GM13977 (cell line): ENCODE measurements at regions not wholly inside any gene's neighbourhood (a gene's known extent, or its start where the extent isn't known, plus 50 kb on each side); places are given as distances from the start of the nearest gene placed in this dataset.

ENCODE experiments used
- DNase-seq: peaks from one replicate; pipeline ENCODE4 v3.0.0; 2012; ENCODE audit warnings: low spot score
- CTCF ChIP-seq: IDR thresholded peaks from 2 replicates; pipeline ENCODE4 v1.5.1; 2012; ENCODE audit warnings: mild to moderate bottlenecking, control low read depth; ENCODE audit not compliant: insufficient read depth; ENCODE audit errors: extremely low read depth, missing control alignments
- in situ Hi-C: fragments of 300-500 bp; cut with MboI; formaldehyde crosslinking; loops from one replicate; pipeline ENCODE4 v1.12.0; 2022; ENCODE audit warnings: low sequenced_read_pairs, low pct_unique_long_range_greater_than_20kb, mixed read lengths, inconsistent platforms; ENCODE audit not compliant: unreplicated experiment

- no peak for DNase-seq
- TF ChIP-seq CTCF = no peak
- in situ Hi-C loops = no loop called here
These were observed 556.1 kb downstream of the CDH9 start for GRCh38 chr5:26482076-26482809.

GRCh38 chr5:26470439-26470838 is 567.9 kb downstream of the CDH9 start:
- in situ Hi-C loops = no loop called here
- no peak for TF ChIP-seq CTCF
- no peak for DNase-seq

- in situ Hi-C loops = no loop called here
- no peak for TF ChIP-seq CTCF
- DNase-seq = no peak
These were observed 599.3 kb downstream of the CDH9 start for GRCh38 chr5:26439121-26439520.

- DNase-seq = no peak
- TF ChIP-seq CTCF = no peak
- in situ Hi-C loops = no loop called here
These were observed 603.7 kb downstream of the CDH9 start for GRCh38 chr5:26434688-26435087.

GRCh38 chr5:26432386-26432785 is 606.0 kb downstream of the CDH9 start:
- no peak for DNase-seq
- TF ChIP-seq CTCF = no peak

GRCh38 chr5:26430323-26430722 is 608.1 kb downstream of the CDH9 start:
- no peak for TF ChIP-seq CTCF

More at GRCh38 chr5:26432386-26432785, 606.0 kb downstream of the CDH9 start:
- in situ Hi-C loops = no loop called here

More at GRCh38 chr5:26430323-26430722, 608.1 kb downstream of the CDH9 start:
- in situ Hi-C loops = no loop called here
- DNase-seq = no peak
